K562 (cell line): ENCODE measurements at regions not wholly inside any gene's neighbourhood (a gene's known extent, or its start where the extent isn't known, plus 50 kb on each side); places are given as distances from the start of the nearest gene placed in this dataset.

Source experiments
- CTCF ChIP-seq, 3 experiments: IDR thresholded peaks in 2 of 3; conservative IDR thresholded peaks in 1 of 3; 2 replicates each; pipeline ENCODE4 v1.5.1; 2011 to 2012; ENCODE audit warnings: low read length in 3 of 3, mild to moderate bottlenecking in 3 of 3, control low read depth in 2 of 3, improper control_type of control experiment in 1 of 3, inconsistent platforms in 1 of 3, low read depth in 1 of 3, mixed read lengths in 1 of 3, moderate library complexity in 1 of 3; ENCODE audit not compliant: insufficient read depth in 2 of 3
- E2F4 ChIP-seq: sonication (generic); formaldehyde crosslinking; IDR thresholded peaks from 2 replicates; pipeline ENCODE4 v1.8.0; 2022; ENCODE audit warnings: mild to moderate bottlenecking, low read depth, missing genetic modification reagents
- ZNF561 ChIP-seq: fragments of 450-650 bp; formaldehyde crosslinking; conservative IDR thresholded peaks from 2 replicates; pipeline ENCODE4 v1.4.0; 2020; ENCODE audit warnings: mild to moderate bottlenecking, moderate library complexity

- TF ChIP-seq ZNF561, result no peak
- TF ChIP-seq CTCF (IDR thresholded peaks at IDR 0.05 in 2 of 3, conservative IDR thresholded peaks at IDR 0.05 in 1 of 3; ENCODE audit: insufficient read depth in 2 of 3, low read depth in 1 of 3, low read length in 3 of 3), result no peak
- no peak for TF ChIP-seq E2F4 (CRISPR knock-in tag)
Measured at GRCh38 chr17:53093391-53093790, 729.3 kb upstream of the KIF2B start.
